GM12878 (cell line): ENCODE measurements at regions not wholly inside any gene's neighbourhood (a gene's known extent, or its start where the extent isn't known, plus 50 kb on each side); places are given as distances from the start of the nearest gene placed in this dataset.

Source experiments
- ATAC-seq: fragments of 200-7000 bp; cut with Tn5 transposase; 3 replicates; pipeline ENCODE4 v1.9.1; 2020; ENCODE audit warnings: mild to moderate bottlenecking, moderate library complexity
- BruUV-seq: library from RNA; stranded (reverse); fragments of 400-500 nt; replicated peaks from 2 replicates; lab custom pipeline; 2021; lab: Mats Ljungman, UMichigan
- CTCF ChIA-PET: fragments of 300-600 bp; sonication (Branson Sonifier 250); formaldehyde crosslinking; extraction: SDS; loops from one replicate; lab custom pipeline; 2021; ENCODE audit warnings: inconsistent platforms; lab: Yijun Ruan, JAX
- POLR2A ChIA-PET: fragments of 350-600 bp; formaldehyde crosslinking; extraction: SDS; loops from one replicate; lab custom pipeline; 2021; ENCODE audit warnings: inconsistent platforms; lab: Charles Lee
- RAD21 ChIA-PET: fragments of 300-600 bp; sonication (Branson Sonifier 250); formaldehyde crosslinking; loops from one replicate; lab custom pipeline; 2023; ENCODE audit warnings: antibody characterized with exemption; ENCODE audit not compliant: unreplicated experiment; lab: Charles Lee
- SMC1A ChIA-PET: fragments of 300-600 bp; sonication (Branson Sonifier 250); formaldehyde crosslinking; loops from one replicate; lab custom pipeline; 2023; ENCODE audit not compliant: unreplicated experiment, uncharacterized antibody; lab: Charles Lee
- DNase-seq: peaks from one replicate; pipeline ENCODE4 v3.0.0-alpha.2; 2011; ENCODE audit warnings: low read depth, low spot score
- FAIRE-seq: peaks from 3 replicates; lab custom pipeline; 2011; peaks lifted over from hg19 to GRCh38; lab: Jason Lieb, UNC
- H2AFZ ChIP-seq: 2 replicates; pipeline ENCODE4 v1.6.0; 2011; ENCODE audit warnings: low read depth, low read length, control low read depth; ENCODE audit not compliant: control insufficient read depth
- H3K27ac ChIP-seq: 2 replicates; pipeline ENCODE4 v1.5.1; 2011; ENCODE audit warnings: control low read depth; ENCODE audit not compliant: control insufficient read depth, insufficient read depth
- H3K27me3 ChIP-seq, 2 experiments: replicated peaks in 1 of 2; 2 replicates each; pipeline versions ENCODE4 v1.6.0 to v1.6.1; 2011; ENCODE audit warnings: low read length in 1 of 2; ENCODE audit not compliant: control insufficient read depth in 2 of 2, insufficient read depth in 2 of 2
- H3K36me3 ChIP-seq, 2 experiments: 2 replicates each; pipeline ENCODE4 v1.5.1; 2011; ENCODE audit warnings: low read length in 1 of 2; ENCODE audit not compliant: control insufficient read depth in 2 of 2, insufficient read depth in 2 of 2
- H3K4me1 ChIP-seq: 2 replicates; pipeline ENCODE4 v1.6.1; 2011; ENCODE audit warnings: mild to moderate bottlenecking, low read length, moderate library complexity, mixed read lengths; ENCODE audit not compliant: control insufficient read depth, insufficient read depth
- H3K4me2 ChIP-seq: 2 replicates; pipeline ENCODE4 v1.6.0; 2011; ENCODE audit warnings: control low read depth; ENCODE audit not compliant: control insufficient read depth, insufficient read depth
- H3K4me3 ChIP-seq: fragments of 200-600 bp; sonication (generic); 2 replicates; pipeline ENCODE4 v1.5.1; 2016
- H3K79me2 ChIP-seq: 2 replicates; pipeline ENCODE4 v1.6.0; 2011; ENCODE audit warnings: low read length; ENCODE audit not compliant: control insufficient read depth, insufficient read depth
- H3K9ac ChIP-seq: 2 replicates; pipeline ENCODE4 v1.8.0; 2011; ENCODE audit warnings: low read length, control low read depth, mixed read lengths; ENCODE audit not compliant: control insufficient read depth, insufficient read depth
- H3K9me3 ChIP-seq: replicated peaks from 3 replicates; pipeline ENCODE4 v1.5.1; 2011; ENCODE audit warnings: mild to moderate bottlenecking, low read length; ENCODE audit not compliant: control insufficient read depth, insufficient read depth
- H4K20me1 ChIP-seq: 2 replicates; pipeline ENCODE4 v1.6.0; 2011; ENCODE audit not compliant: control insufficient read depth, insufficient read depth
- E4F1 ChIP-seq: fragments of 450-650 bp; IDR thresholded peaks from 2 replicates; pipeline ENCODE4 v1.6.1; 2018; ENCODE audit warnings: borderline replicate concordance, mild to moderate bottlenecking; ENCODE audit not compliant: partially characterized antibody
- JUND ChIP-seq: IDR thresholded peaks from 2 replicates; pipeline ENCODE4 v1.6.1; 2012; ENCODE audit warnings: low read depth, mild to moderate bottlenecking, low read length, improper control_type of control experiment, moderate library complexity
- PRDM15 ChIP-seq: fragments of 450-650 bp; formaldehyde crosslinking; IDR thresholded peaks from 2 replicates; pipeline ENCODE4 v1.4.0; 2020; ENCODE audit warnings: mild to moderate bottlenecking, moderate library complexity
- SIX5 ChIP-seq: IDR thresholded peaks from 2 replicates; pipeline ENCODE4 v1.6.1; 2011; ENCODE audit warnings: mild to moderate bottlenecking, low read depth, low read length, moderate library complexity; ENCODE audit not compliant: severe bottlenecking
- SMARCA5 ChIP-seq: fragments of 450-650 bp; IDR thresholded peaks from 2 replicates; pipeline ENCODE4 v1.6.1; 2017; ENCODE audit warnings: mild to moderate bottlenecking
- ZNF592 ChIP-seq: fragments of 450-650 bp; IDR thresholded peaks from 2 replicates; pipeline ENCODE4 v1.6.1; 2017; ENCODE audit warnings: mild to moderate bottlenecking, moderate library complexity
- ZZZ3 ChIP-seq: IDR thresholded peaks from 2 replicates; pipeline ENCODE4 v1.6.1; 2011; ENCODE audit warnings: low read depth; ENCODE audit not compliant: control insufficient read depth, insufficient read length
- WGBS: methylation state at CpG from one replicate; pipeline ENCODE4 v1.1.6; 2016; ENCODE audit warnings: low lambda C conversion rate; ENCODE audit not compliant: insufficient replicate concordance, insufficient coverage; ENCODE audit errors: missing lambda C conversion rate; 5-methylcytosine and 5-hydroxymethylcytosine counted together
- in situ Hi-C: fragments of 300-500 bp; cut with MboI; formaldehyde crosslinking; loops from 9 replicates; pipeline ENCODE4 v1.14.3; 2018; ENCODE audit warnings: mixed read lengths
- intact Hi-C: fragments of 100-400 bp; cut with micrococcal nuclease; formaldehyde crosslinking; loops from one replicate; pipeline ENCODE4 v1.14.2; 2022; ENCODE audit not compliant: unreplicated experiment
- TF ChIP-seq, protein P1 (sequence below): fragments of 150-350 bp; IDR thresholded peaks from 2 replicates; pipeline ENCODE4 v1.6.1; 2016; ENCODE audit warnings: low read depth, low read length

DNA sequence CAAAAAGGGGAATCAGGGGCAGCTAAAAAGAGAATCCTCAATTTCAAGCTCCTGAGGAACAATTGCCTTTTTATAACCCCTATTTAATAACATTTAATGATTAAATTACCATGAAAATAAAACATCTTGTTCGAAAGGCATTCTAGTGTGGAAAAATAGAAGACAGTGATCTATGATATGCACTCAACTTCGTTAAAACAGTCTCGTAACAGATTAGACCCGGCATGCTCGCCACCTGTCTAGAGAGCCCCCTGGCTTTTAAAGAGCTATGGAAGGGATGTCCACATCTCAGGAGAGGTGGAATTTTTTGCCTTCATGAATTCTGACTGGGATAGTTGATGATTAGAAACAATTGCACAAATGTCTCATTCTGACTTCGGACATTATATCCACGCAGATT lies 153.7 kb upstream of the MDFIC2 start:
- no peak overlapping the region for H3K4me3 ChIP-seq
- H3K4me2 ChIP-seq = no peak overlapping the region
- H3K27ac ChIP-seq = no peak overlapping the region
- no peaks in the 10 kb centered on the region for H3K4me1 ChIP-seq
- SMC1A ChIA-PET = no interaction called here
- WGBS = 44% methylated on average over 7 of the region's 7 CpGs
- in situ Hi-C loops (no loop called here), intact Hi-C loops (no loop called here)
- POLR2A ChIA-PET = no interaction called here
- H3K9me3 ChIP-seq = no peaks in the 10 kb centered on the region
- no peak overlapping the region for H2AFZ ChIP-seq
- FAIRE-seq (no peak), ATAC-seq (no peak), DNase-seq (no peak)
- no peaks in the 10 kb centered on the region for H3K27me3 ChIP-seq
- no TSS peak for BruUV-seq
- no peaks in the 10 kb centered on the region for H3K79me2 ChIP-seq
- no peaks in the 10 kb centered on the region for H3K36me3 ChIP-seq
- H3K9ac ChIP-seq = no peak overlapping the region
- CTCF ChIA-PET = interaction anchor here (0.9 kb wide), 1 partner anchor 24 kb away, joined by 3 read pairs; no protein-coding TSS in a partner anchor
- RAD21 ChIA-PET = no interaction called here
- no peaks in the 10 kb centered on the region for H4K20me1 ChIP-seq
- TF ChIP-seq, protein P1, sequence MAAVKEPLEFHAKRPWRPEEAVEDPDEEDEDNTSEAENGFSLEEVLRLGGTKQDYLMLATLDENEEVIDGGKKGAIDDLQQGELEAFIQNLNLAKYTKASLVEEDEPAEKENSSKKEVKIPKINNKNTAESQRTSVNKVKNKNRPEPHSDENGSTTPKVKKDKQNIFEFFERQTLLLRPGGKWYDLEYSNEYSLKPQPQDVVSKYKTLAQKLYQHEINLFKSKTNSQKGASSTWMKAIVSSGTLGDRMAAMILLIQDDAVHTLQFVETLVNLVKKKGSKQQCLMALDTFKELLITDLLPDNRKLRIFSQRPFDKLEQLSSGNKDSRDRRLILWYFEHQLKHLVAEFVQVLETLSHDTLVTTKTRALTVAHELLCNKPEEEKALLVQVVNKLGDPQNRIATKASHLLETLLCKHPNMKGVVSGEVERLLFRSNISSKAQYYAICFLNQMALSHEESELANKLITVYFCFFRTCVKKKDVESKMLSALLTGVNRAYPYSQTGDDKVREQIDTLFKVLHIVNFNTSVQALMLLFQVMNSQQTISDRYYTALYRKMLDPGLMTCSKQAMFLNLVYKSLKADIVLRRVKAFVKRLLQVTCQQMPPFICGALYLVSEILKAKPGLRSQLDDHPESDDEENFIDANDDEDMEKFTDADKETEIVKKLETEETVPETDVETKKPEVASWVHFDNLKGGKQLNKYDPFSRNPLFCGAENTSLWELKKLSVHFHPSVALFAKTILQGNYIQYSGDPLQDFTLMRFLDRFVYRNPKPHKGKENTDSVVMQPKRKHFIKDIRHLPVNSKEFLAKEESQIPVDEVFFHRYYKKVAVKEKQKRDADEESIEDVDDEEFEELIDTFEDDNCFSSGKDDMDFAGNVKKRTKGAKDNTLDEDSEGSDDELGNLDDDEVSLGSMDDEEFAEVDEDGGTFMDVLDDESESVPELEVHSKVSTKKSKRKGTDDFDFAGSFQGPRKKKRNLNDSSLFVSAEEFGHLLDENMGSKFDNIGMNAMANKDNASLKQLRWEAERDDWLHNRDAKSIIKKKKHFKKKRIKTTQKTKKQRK = no peak
- TF ChIP-seq SMARCA5 = no peak
- TF ChIP-seq ZNF592 = no peak
- TF ChIP-seq SIX5 = no peak
- TF ChIP-seq E4F1 = no peak
- no peak for TF ChIP-seq JUND
- no peak for TF ChIP-seq PRDM15
- no peak for TF ChIP-seq ZZZ3
